ENCODE measurements at regions not wholly inside any gene's neighbourhood (a gene's known extent, or its start where the extent isn't known, plus 50 kb on each side); places are given as distances from the start of the nearest gene placed in this dataset.

- H3K27ac Mint-ChIP-seq: no peak overlapping the region
These were observed 305.7 kb upstream of the NRIP1 start for GRCh38 chr21:15370462-15370975.

GRCh38 chr21:15373941-15374340, 309.1 kb upstream of the NRIP1 start:
- DNase-seq (no peak), ATAC-seq (replicated peaks in 1 of 2) (no peak)
- peaks cover 8% of the 10 kb centered on the region for H3K4me1 Mint-ChIP-seq (ENCODE audit: low read depth)
- no peaks in the 10 kb centered on the region for H3K36me3 Mint-ChIP-seq (ENCODE audit: insufficient read depth in 2 of 2)
- H3K27ac Mint-ChIP-seq: no peak overlapping the region
- H3K27me3 Mint-ChIP-seq (ENCODE audit: low read depth): peaks cover 6% of the 10 kb centered on the region
- no peaks in the 10 kb centered on the region for H3K9me3 Mint-ChIP-seq
- H3K4me3 Mint-ChIP-seq: no peak overlapping the region

More at GRCh38 chr21:15370462-15370975, 305.7 kb upstream of the NRIP1 start:
- no peak overlapping the region for H3K4me3 Mint-ChIP-seq
- peaks cover 6% of the 10 kb centered on the region for H3K27me3 Mint-ChIP-seq (ENCODE audit: low read depth)
- peaks cover 8% of the 10 kb centered on the region for H3K4me1 Mint-ChIP-seq (ENCODE audit: low read depth)
- ATAC-seq (replicated peaks in 1 of 2): no peak
- H3K9me3 Mint-ChIP-seq: peaks cover 3 to 6% of the 10 kb centered on the region in 2 donors
- H3K36me3 Mint-ChIP-seq (ENCODE audit: insufficient read depth in 2 of 2): peaks cover 3 to 6% of the 10 kb centered on the region in 2 donors
- no peak for DNase-seq

DNA sequence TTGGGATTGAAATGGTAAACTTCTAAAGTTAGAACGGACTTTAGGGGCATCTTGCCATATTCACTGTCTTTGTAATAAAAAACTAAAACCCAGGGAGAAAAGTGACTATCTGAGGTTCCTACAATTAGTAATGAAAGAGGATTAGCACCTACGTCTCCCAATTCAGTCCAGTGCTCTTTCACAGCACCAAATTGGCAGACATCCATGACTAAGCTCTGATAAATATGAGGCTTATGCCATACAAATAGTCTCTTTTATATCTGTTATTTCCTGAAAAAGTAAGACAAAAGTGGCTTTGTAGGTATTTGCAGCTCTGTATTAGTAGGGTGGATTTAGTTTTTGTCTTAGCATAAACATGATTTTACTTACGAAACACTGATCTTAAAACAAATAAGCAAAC, 315.0 kb upstream of the NRIP1 start:
- Mint-ChIP-seq H3K4me1 (ENCODE audit: low read depth) (no peaks in the 10 kb centered on the region), H3K27me3 (ENCODE audit: low read depth) (no peaks in the 10 kb centered on the region), H3K9me3 (no peaks in the 10 kb centered on the region), H3K4me3 (no peak overlapping the region), H3K27ac (no peak overlapping the region), H3K36me3 (ENCODE audit: insufficient read depth in 2 of 2) (no peaks in the 10 kb centered on the region)
- DNase-seq (no peak), ATAC-seq (replicated peaks in 1 of 2) (no peak)

- no peaks in the 10 kb centered on the region for H3K36me3 Mint-ChIP-seq (ENCODE audit: insufficient read depth in 2 of 2)
- no peak overlapping the region for H3K4me3 Mint-ChIP-seq
These were observed 318.8 kb upstream of the NRIP1 start for GRCh38 chr21:15383588-15383987.

DNA sequence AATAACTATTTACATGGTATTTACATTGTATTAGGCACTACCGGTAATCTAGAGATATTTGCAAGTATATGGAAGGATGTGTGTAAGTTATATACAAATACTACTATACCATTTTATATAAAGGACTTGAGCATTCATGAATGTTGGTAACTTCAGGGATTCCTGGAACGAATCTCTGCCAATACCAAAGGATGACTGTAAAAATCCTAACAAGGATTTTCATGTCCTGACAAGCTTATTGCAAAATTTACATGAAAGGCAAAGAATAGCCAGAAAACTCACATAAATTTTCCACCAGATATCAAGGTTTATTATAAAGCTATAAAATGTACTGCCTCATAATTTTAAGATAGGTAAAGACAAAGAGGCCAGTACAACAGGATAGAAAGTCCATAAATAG, 325.2 kb upstream of the NRIP1 start:
- ATAC-seq (replicated peaks in 1 of 2) (no peak), DNase-seq (no peak)
- no peaks in the 10 kb centered on the region for H3K36me3 Mint-ChIP-seq (ENCODE audit: insufficient read depth in 2 of 2)
- H3K27ac Mint-ChIP-seq: no peak overlapping the region
- no peaks in the 10 kb centered on the region for H3K27me3 Mint-ChIP-seq (ENCODE audit: low read depth)
- H3K4me3 Mint-ChIP-seq: no peak overlapping the region
- no peaks in the 10 kb centered on the region for H3K4me1 Mint-ChIP-seq (ENCODE audit: low read depth)
- no peaks in the 10 kb centered on the region for H3K9me3 Mint-ChIP-seq

More at GRCh38 chr21:15383588-15383987, 318.8 kb upstream of the NRIP1 start:
- H3K27ac Mint-ChIP-seq: no peak overlapping the region
- no peaks in the 10 kb centered on the region for H3K27me3 Mint-ChIP-seq (ENCODE audit: low read depth)
- ATAC-seq (replicated peaks in 1 of 2) (no peak), DNase-seq (no peak)
- H3K4me1 Mint-ChIP-seq (ENCODE audit: low read depth): no peaks in the 10 kb centered on the region
- no peaks in the 10 kb centered on the region for H3K9me3 Mint-ChIP-seq

GRCh38 chr21:15397258-15397657, 332.5 kb upstream of the NRIP1 start:
- Mint-ChIP-seq H3K9me3 (peaks cover 0 to 3% of the 10 kb centered on the region in 2 donors), H3K27ac (no peak overlapping the region), H3K27me3 (ENCODE audit: low read depth) (no peaks in the 10 kb centered on the region), H3K4me1 (ENCODE audit: low read depth) (no peaks in the 10 kb centered on the region), H3K36me3 (ENCODE audit: insufficient read depth in 2 of 2) (no peaks in the 10 kb centered on the region), H3K4me3 (no peak overlapping the region)
- ATAC-seq (replicated peaks in 1 of 2) (no peak), DNase-seq (no peak)

- Mint-ChIP-seq H3K4me3 (no peak overlapping the region), H3K36me3 (ENCODE audit: insufficient read depth in 2 of 2) (no peaks in the 10 kb centered on the region), H3K27ac (no peak overlapping the region), H3K9me3 (peaks cover 0 to 4% of the 10 kb centered on the region in 2 donors), H3K4me1 (ENCODE audit: low read depth) (no peaks in the 10 kb centered on the region), H3K27me3 (ENCODE audit: low read depth) (no peaks in the 10 kb centered on the region)
- no peak for ATAC-seq (replicated peaks in 1 of 2)
- no peak for DNase-seq
These were observed 328.9 kb upstream of the USP25 start for GRCh38 chr21:15400905-15401304.

GRCh38 chr21:15401331-15401730, 328.5 kb upstream of the USP25 start:
- no peak overlapping the region for H3K27ac Mint-ChIP-seq
- no peaks in the 10 kb centered on the region for H3K4me1 Mint-ChIP-seq (ENCODE audit: low read depth)
- no peak for ATAC-seq (replicated peaks in 1 of 2)
- no peaks in the 10 kb centered on the region for H3K27me3 Mint-ChIP-seq (ENCODE audit: low read depth)
- H3K4me3 Mint-ChIP-seq: no peak overlapping the region
- no peak for DNase-seq
- peaks cover 0 to 4% of the 10 kb centered on the region in 2 donors for H3K9me3 Mint-ChIP-seq
- H3K36me3 Mint-ChIP-seq (ENCODE audit: insufficient read depth in 2 of 2): no peaks in the 10 kb centered on the region

DNA sequence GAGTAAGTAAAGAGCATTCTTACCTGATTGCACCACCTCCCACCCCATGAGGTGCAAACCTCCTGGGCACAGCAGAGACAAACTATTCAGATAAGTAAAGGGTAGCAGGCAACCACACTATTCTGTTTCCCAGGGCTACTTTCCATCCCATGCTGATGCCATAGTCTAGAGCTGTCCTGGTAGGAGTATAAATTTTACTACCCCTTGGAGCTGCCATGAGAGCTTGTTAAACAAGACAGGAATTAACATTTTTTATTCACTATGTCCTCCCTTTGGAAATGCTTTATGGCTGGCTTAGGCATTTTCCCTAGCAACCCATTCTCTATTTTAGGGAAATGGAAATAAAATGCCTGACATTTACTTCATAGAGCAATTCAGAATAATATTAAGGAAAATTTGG, 324.6 kb upstream of the USP25 start:
- DNase-seq (no peak), ATAC-seq (replicated peaks in 1 of 2) (no peak)
- Mint-ChIP-seq H3K4me3 (no peak overlapping the region), H3K9me3 (peaks cover 0 to 2% of the 10 kb centered on the region in 2 donors), H3K4me1 (ENCODE audit: low read depth) (no peaks in the 10 kb centered on the region), H3K36me3 (ENCODE audit: insufficient read depth in 2 of 2) (no peaks in the 10 kb centered on the region), H3K27ac (no peak overlapping the region), H3K27me3 (ENCODE audit: low read depth) (no peaks in the 10 kb centered on the region)

GRCh38 chr21:15406791-15407190, 323.0 kb upstream of the USP25 start:
- ATAC-seq (replicated peaks in 1 of 2) (no peak), DNase-seq (no peak)
- Mint-ChIP-seq H3K36me3 (ENCODE audit: insufficient read depth in 2 of 2) (peaks cover 0 to 8% of the 10 kb centered on the region in 2 donors), H3K4me1 (ENCODE audit: low read depth) (no peaks in the 10 kb centered on the region), H3K4me3 (no peak overlapping the region), H3K27me3 (ENCODE audit: low read depth) (no peaks in the 10 kb centered on the region), H3K9me3 (peaks cover 0 to 2% of the 10 kb centered on the region in 2 donors), H3K27ac (no peak overlapping the region)

DNA sequence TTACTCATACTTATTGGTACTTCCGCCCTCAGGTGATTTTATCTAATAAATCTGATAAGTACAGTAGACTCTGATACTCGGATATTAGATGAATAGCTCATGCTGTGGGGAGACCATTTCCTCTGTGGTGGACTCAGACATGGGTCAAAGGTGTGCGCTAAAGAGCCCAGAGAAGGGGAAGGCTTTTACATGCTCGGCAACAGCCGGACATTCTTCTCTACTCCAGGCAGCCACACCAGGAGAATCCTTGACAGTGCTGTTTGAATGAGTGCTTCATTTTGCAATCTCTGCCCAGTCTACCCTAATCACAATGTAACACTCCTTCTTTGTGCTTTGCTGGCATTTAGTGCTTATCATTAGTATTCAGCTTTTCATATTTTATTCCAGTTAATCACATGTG, 322.2 kb upstream of the USP25 start:
- peaks cover 3 to 8% of the 10 kb centered on the region in 2 donors for H3K9me3 Mint-ChIP-seq
- no peak overlapping the region for H3K4me3 Mint-ChIP-seq
- no peaks in the 10 kb centered on the region for H3K27me3 Mint-ChIP-seq (ENCODE audit: low read depth)
- ATAC-seq (replicated peaks in 1 of 2) (no peak), DNase-seq (no peak)
- H3K36me3 Mint-ChIP-seq (ENCODE audit: insufficient read depth in 2 of 2): peaks cover 2 to 11% of the 10 kb centered on the region in 2 donors
- H3K4me1 Mint-ChIP-seq (ENCODE audit: low read depth): no peaks in the 10 kb centered on the region
- H3K27ac Mint-ChIP-seq: no peak overlapping the region

DNA sequence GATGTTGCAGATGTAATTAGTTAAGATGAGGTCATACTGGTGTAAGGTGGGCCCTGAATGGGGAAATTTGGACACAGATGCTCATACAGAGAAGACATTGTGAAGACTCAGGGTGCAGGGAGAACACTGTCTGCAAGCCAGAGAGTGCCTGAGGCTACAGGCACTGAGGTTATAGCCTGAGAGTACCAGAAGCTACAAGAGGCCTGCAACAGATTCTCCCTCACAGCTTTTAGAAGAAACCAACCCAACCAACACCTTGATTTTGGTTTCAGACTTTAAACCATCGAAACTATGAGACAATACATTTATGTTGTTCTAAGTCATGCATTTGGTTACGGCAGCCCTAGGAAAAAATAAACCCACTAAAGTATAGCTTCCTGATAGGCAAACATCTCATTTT, 321.7 kb upstream of the USP25 start:
- DNase-seq (no peak), ATAC-seq (replicated peaks in 1 of 2) (no peak)
- Mint-ChIP-seq H3K4me3 (no peak overlapping the region), H3K27me3 (ENCODE audit: low read depth) (no peaks in the 10 kb centered on the region), H3K27ac (no peak overlapping the region), H3K36me3 (ENCODE audit: insufficient read depth in 2 of 2) (peaks cover 2 to 11% of the 10 kb centered on the region in 2 donors), H3K9me3 (peaks cover 3 to 9% of the 10 kb centered on the region in 2 donors), H3K4me1 (ENCODE audit: low read depth) (no peaks in the 10 kb centered on the region)

- Mint-ChIP-seq H3K4me3 (no peak overlapping the region), H3K27me3 (ENCODE audit: low read depth) (no peaks in the 10 kb centered on the region), H3K9me3 (peaks cover 3 to 9% of the 10 kb centered on the region in 2 donors), H3K4me1 (ENCODE audit: low read depth) (no peaks in the 10 kb centered on the region), H3K27ac (no peak overlapping the region), H3K36me3 (ENCODE audit: insufficient read depth in 2 of 2) (peaks cover 2 to 11% of the 10 kb centered on the region in 2 donors)
- ATAC-seq (replicated peaks in 1 of 2) (no peak), DNase-seq (no peak)
These were observed 320.8 kb upstream of the USP25 start for GRCh38 chr21:15409031-15409430.

- Mint-ChIP-seq H3K9me3 (peaks cover 3 to 7% of the 10 kb centered on the region in 2 donors), H3K27me3 (ENCODE audit: low read depth) (no peaks in the 10 kb centered on the region), H3K4me1 (ENCODE audit: low read depth) (no peaks in the 10 kb centered on the region), H3K36me3 (ENCODE audit: insufficient read depth in 2 of 2) (peaks cover 2 to 11% of the 10 kb centered on the region in 2 donors), H3K4me3 (no peak overlapping the region), H3K27ac (no peak overlapping the region)
- DNase-seq (no peak), ATAC-seq (replicated peaks in 1 of 2) (no peak)
These were observed 318.9 kb upstream of the USP25 start for GRCh38 chr21:15410853-15411252.

Measured in activated T-cell treated with anti-CD3 and anti-CD28 coated beads, Interleukin-2, amount 50 U/mL, for 72 hours (primary cell).